CD1c-positive myeloid dendritic cell (primary cell): ENCODE measurements at regions not wholly inside any gene's neighbourhood (a gene's known extent, or its start where the extent isn't known, plus 50 kb on each side); places are given as distances from the start of the nearest gene placed in this dataset.
"Not testable (repeated sequence)": the region's sequence is repeated elsewhere in the genome, so short reads cannot be mapped to it uniquely, and the experiment has no call there.

Source experiments
- DNase-seq: peaks from one replicate; pipeline ENCODE4 v3.0.0-alpha.2; 2016; ENCODE audit errors: extremely low spot score

- DNase-seq, result no peak
Measured at GRCh38 chr13:111584870-111585269, 264.4 kb downstream of the TEX29 start.

- no peak for DNase-seq
Measured at GRCh38 chr13:111586291-111586690, 265.8 kb downstream of the TEX29 start.

DNA sequence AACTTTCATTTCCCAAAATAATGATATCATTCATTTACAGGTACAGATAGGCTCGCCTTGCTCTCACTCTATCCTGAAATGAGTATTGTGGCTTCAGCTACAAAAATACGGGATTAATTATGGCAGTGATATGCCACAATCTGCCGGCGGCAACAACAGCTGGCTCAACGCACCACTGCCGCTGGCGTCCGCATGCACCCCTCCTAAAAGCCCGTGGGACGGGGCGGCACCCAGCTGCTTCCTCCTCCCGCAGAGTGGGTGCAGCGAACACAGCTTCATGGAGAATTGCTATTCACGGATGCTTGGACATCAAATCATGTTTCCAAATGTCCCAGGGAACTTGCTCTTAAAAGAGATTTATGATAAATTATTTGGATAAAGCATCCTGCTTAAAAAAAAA is 266.8 kb downstream of the TEX29 start:
- DNase-seq, result no peak

DNA sequence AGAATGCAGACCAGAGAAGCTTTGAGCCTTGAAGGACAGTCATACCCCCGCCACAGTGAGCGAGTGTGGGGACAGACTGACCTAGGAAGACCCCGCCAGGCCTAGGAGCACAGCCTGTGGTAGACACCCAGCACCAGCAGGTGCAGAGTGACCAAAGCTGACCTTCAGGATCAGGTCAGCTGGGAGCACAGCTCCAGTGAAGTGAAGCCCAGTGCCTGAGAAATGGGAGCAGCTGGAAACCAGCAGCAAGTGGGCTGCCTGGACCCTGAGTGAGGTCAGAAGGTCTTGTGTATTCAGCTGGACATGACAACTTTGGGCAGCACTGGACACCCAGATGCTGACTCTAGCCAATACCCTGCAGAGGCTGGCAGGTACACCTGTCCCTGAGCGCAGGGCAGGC is 268.9 kb downstream of the TEX29 start:
- DNase-seq, result no peak

GRCh38 chr13:111589992-111590391 is 269.6 kb downstream of the TEX29 start:
- DNase-seq, result no peak

DNA sequence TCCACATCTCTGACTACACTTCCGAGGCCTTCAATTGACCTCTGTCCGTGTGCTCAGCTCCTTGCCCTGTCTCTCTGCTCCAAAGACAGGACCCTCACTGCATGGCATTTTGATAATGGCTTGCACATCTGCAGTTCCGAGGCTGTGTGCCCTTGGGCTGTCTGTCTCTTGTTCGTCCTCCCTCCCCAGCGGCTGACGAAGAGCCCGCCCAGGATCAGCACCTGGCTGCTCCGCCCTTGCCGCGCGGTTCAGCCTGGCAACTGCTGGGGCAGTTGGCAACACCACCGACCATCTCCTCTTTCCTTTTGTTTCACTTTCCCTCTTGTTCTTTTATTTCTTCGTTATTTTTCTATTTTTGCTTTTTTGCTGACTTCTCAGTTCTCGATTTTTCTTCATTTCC is 270.4 kb downstream of the TEX29 start:
- no peak for DNase-seq

DNA sequence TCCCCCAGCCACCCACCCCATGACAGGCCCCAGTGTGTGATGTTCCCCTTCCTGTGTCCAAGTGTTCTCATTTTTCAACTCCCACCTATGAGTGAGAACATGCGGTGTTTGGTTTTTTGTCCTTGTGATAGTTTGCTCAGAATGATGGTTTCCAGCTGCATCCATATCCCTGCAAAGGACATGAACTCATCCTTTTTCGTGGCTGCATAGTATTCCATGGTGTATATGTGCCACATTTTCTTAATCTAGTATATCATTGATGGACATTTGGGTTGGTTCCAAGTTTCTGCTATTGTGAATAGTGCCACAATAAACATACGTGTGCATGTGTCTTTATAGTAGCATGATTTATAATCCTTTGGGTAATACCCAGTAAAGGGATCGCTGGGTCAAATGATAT is 273.0 kb downstream of the TEX29 start:
- not testable (repeated sequence) for DNase-seq

GRCh38 chr13:111594606-111595005 is 274.2 kb downstream of the TEX29 start:
- DNase-seq, result no peak

GRCh38 chr13:111595276-111595675 is 274.8 kb downstream of the TEX29 start:
- DNase-seq, result no peak

- DNase-seq, result no peak
Measured at GRCh38 chr13:111595791-111596190, 275.3 kb downstream of the TEX29 start.

- no peak for DNase-seq
Measured at GRCh38 chr13:111597191-111597611, 276.8 kb downstream of the TEX29 start.

GRCh38 chr13:111597618-111598017 is 277.2 kb downstream of the TEX29 start:
- no peak for DNase-seq

DNA sequence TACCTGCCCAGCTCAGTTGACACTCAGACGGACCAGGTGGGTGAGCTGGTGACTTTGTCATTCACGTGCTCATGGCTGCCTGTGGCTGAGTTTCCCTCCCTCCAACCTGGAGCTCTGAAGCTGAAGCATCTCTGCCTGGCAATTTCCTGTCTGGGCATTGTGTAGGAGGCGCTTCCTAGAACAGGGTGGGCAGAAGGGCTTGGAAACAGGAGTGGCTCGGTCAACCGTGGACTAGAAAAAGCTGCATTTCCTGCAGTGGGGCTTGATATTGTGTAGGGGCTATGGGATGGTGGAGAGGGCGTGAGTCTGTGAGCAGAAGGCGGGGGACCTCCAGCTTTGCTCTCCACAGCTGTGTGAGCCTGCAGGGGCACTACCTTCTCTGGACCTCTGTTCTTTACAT is 278.3 kb downstream of the TEX29 start:
- DNase-seq, result no peak

GRCh38 chr13:111599791-111600190 is 279.3 kb downstream of the TEX29 start:
- no peak for DNase-seq

DNA sequence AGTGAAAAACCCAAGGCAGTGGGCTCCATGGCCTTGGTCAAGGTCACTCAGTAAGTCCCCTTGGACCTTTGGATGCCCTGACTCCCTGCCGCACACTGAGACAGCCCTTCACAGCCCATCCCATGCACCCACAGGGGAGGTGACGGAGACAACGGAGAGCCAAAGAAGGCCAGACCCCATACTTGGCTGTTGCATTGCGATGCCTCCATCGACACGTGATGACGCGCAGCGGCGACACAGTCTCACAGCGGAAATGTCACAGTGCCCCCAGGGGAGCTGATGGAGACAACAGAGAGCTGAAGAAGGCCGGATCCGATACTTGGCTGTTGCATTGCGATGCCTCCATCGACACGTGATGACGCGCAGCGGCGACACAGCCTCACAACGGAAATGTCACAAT is 282.4 kb downstream of the TEX29 start:
- no peak for DNase-seq

DNA sequence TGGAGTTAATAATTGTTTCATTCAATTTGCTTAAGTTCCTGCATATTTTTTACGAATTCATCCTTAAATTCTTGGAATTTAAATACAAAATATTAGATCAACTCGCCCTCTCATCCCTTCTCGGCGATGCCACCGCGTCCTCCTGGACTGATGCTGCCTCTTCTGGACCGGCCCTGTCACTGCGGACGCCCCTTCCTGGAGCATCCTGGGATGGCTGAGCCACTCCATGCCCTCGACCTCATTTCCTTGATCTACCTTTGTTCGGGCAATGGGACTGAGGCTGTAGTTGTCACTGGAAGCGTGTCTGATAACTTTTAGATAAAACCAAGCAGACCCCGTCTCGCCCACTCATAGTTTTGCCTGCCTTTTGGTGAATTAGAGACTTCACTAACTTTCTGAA is 283.7 kb downstream of the TEX29 start:
- no peak for DNase-seq

DNA sequence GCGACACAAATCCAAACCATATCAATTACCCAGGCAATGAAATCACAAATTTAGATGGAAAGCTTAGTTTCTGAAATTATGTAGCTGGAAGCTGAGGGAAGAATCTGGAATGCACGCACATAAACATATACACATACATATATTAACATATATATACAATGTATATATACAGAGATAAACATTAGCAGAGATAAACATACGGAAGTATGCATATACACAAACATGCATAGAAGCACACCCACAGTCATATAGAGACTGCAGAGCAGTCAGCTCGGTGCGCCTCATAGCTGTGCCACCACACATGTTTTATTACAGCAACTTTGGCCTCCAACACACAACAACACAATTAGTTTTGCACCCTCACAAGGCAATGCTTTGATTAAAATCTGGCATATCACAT is 288.1 kb downstream of the TEX29 start:
- no peak for DNase-seq

DNA sequence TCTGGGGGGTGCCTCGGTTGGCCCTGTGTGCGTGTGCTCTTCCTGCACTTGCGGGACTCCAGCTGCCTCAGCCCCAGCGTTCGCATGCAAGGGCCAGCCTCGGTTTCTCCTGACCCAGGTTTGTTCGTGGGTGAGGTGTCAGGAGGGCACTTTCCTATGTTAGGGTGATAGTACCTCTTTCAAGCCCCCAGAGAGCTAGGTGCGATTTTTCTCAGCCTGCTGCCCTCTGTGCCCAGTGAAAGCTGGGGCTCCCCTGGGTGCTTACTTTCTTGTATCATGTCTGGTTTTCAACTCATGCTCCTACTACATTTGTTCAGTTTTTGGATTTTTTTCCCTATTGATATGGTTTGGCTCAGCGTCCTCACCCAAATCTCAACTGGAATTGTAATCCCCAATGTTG is 289.2 kb downstream of the TEX29 start:
- no peak for DNase-seq

GRCh38 chr13:111610081-111610480 is 289.6 kb downstream of the TEX29 start:
- DNase-seq, result no peak

DNA sequence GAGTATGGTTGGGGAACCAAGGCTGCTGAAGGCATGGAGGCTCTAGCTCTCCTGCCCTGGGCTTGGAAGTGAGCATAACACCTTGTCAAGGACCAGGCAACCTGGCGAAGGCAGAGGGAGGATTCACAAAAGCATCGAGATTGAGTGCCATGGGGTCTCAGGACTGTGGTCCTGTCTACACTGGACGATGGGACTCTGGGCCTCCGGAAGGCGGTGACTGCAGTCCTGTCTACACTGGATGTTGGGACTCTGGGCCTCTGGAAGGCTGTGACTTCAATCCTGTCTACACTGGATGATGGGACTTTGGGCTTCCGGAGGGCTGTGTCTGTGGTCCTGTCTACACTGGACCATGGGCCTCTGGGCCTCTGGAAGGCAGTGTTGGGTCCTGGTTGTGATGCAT is 290.4 kb downstream of the TEX29 start:
- no peak for DNase-seq

DNA sequence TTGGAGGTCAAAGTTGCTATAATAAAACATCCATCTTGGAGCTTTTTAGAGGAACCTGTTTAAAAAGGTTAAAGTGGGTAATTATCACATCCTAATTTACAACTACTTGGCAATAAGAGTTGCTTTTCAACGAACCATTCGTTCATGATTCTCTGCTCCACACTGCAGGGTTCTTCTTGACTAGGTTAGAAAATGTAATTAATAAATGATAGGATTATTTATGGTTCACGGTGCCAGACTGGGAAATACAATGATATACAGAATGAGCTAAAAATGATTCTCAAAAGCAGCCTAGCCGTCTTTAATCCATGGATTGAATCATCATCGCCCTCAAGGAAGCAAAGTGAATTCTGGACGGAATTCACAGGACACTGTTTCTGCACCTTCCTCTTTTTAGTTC is 291.2 kb downstream of the TEX29 start:
- no peak for DNase-seq

GRCh38 chr13:111612886-111613285 is 292.4 kb downstream of the TEX29 start:
- DNase-seq, result no peak

DNA sequence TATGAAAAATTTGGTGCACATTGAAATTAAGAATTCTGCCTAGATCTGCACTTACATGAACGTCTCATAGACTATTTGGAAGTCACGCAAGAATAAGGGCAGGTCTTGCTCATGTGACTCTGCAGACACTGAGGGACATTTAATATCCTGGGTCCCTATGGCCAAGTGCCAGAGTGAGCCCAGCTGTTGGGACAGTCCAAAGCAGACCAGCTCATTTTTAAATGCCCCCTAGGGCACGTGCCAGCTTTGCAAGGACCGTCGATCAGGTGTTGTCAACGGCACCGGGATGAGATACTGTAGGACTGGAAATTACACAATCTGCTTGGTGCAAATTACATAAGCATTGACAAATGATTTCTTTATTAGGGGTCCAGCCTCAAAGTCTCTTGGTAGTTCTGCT is 293.6 kb downstream of the TEX29 start:
- DNase-seq, result no peak

DNA sequence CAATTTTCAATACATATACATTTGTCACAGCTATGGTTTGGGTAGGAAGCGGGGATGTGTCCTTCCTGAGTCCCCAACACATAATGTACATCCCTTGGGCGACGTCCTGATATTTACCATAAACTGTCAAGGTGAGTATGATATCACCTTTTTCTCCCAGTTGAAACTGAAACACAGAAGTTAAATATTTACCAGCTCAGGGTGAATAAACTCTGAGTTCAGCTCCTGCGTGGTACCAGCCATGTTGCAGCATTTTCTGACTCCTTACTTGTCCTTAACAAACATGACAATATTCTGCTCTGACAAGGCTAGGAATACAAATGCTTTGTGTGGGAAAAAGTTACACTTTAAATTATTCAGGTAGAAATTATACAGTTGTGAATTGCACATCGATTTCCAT is 294.2 kb downstream of the TEX29 start:
- DNase-seq, result no peak

DNA sequence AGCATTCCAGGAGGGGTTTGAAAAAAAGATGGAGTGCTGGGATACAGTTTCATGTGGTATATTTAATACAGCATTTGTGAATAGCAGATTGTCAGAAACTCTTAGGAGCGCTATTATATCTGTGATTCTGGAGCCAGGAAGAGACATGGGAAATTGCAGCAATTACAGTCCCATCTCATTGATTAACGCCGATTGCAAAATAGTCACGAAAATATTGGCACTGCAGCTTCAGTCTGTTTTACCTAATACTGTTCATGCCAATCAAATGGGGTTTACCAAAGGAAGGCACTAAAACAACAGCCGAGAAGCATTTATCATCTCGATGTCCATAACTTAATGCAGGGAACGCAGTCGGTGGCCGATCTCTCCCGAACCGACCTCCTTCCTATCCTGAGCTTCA is 295.8 kb downstream of the TEX29 start:
- no peak for DNase-seq
